HL-60 (cell line): ENCODE measurements at regions not wholly inside any gene's neighbourhood (a gene's known extent, or its start where the extent isn't known, plus 50 kb on each side); places are given as distances from the start of the nearest gene placed in this dataset.

Experiments used
- DNase-seq, 2 experiments: peaks; one replicate each; pipeline ENCODE4 v3.0.0-alpha.2; 2010 to 2020; ENCODE audit warnings: low read depth in 1 of 2, low spot score in 1 of 2
- H3K27ac ChIP-seq: fragments of 250-450 bp; sonication (Bioruptor Pico); replicated peaks from 2 replicates; pipeline ENCODE4 v1.5.1; 2020; ENCODE audit warnings: mild to moderate bottlenecking, moderate library complexity
- H3K27me3 ChIP-seq: fragments of 250-450 bp; sonication (Bioruptor Pico); 2 replicates; pipeline ENCODE4 v1.5.1; 2021; ENCODE audit warnings: mild to moderate bottlenecking, moderate library complexity; ENCODE audit not compliant: insufficient read depth, poor library complexity, severe bottlenecking
- H3K4me3 ChIP-seq: replicated peaks from 2 replicates; pipeline ENCODE4 v1.5.1; 2011; ENCODE audit warnings: mild to moderate bottlenecking, control low read depth, low read length; ENCODE audit not compliant: insufficient read depth
- GABPA ChIP-seq: IDR thresholded peaks from 2 replicates; pipeline ENCODE4 v1.6.1; 2012; ENCODE audit warnings: low read depth
- POLR2AphosphoS5 ChIP-seq: IDR thresholded peaks from 2 replicates; pipeline ENCODE4 v1.6.1; 2012; ENCODE audit warnings: low read depth
- SPI1 ChIP-seq: IDR thresholded peaks from 2 replicates; pipeline ENCODE4 v1.6.1; 2012; ENCODE audit warnings: low read depth, mild to moderate bottlenecking, borderline replicate concordance
- TF ChIP-seq, protein P1 (sequence below): IDR thresholded peaks from 2 replicates; pipeline ENCODE4 v1.6.1; 2012; ENCODE audit warnings: low read depth; ENCODE audit not compliant: insufficient replicate concordance
- TF ChIP-seq, protein P2 (sequence below): IDR thresholded peaks from one replicate; pipeline ENCODE4 v1.5.1; 2011; ENCODE audit warnings: low read length, control low read depth, inconsistent platforms; ENCODE audit not compliant: insufficient read depth

DNA sequence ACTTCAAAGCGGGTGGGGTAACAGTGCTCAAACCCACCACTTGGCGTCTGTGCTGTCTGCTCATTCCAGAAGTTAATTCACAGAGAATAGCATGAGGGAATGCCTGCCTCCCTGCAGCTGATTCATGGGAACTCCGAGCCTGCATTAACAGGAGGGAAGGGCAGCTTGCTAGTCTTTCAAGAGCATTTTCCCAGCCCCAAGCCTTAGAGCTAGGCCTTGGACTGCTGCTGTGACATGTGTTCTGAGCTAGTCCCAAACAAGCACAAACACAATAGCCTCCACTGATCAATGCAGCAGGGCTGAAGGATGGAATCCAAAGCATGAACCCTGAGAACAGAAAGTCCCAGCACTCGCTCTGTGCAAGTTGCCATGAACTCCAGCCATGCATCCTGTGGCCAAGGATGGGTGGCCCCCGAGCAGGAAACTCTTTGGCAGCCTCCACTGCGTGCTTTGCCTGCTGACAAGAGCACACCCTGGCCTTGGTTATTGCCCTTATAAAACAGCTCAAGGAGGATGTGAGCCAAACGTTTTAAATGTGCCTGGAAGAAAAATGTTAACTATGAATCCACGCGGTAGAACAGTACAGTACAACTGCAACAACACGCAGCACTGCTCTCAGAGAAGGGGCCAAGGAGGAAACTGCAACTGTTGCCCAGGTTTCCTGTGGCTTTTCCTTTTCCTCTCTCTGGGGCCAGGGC, 653.1 kb upstream of the KLF4 start:
- peak in 1 of 2 experiments; percentile 7 for DNase-seq
- Histone ChIP-seq H3K27ac (no peak overlapping the region), H3K27me3 (no peaks in the 10 kb centered on the region), H3K4me3 (no peak overlapping the region)
- TF ChIP-seq, protein P1, sequence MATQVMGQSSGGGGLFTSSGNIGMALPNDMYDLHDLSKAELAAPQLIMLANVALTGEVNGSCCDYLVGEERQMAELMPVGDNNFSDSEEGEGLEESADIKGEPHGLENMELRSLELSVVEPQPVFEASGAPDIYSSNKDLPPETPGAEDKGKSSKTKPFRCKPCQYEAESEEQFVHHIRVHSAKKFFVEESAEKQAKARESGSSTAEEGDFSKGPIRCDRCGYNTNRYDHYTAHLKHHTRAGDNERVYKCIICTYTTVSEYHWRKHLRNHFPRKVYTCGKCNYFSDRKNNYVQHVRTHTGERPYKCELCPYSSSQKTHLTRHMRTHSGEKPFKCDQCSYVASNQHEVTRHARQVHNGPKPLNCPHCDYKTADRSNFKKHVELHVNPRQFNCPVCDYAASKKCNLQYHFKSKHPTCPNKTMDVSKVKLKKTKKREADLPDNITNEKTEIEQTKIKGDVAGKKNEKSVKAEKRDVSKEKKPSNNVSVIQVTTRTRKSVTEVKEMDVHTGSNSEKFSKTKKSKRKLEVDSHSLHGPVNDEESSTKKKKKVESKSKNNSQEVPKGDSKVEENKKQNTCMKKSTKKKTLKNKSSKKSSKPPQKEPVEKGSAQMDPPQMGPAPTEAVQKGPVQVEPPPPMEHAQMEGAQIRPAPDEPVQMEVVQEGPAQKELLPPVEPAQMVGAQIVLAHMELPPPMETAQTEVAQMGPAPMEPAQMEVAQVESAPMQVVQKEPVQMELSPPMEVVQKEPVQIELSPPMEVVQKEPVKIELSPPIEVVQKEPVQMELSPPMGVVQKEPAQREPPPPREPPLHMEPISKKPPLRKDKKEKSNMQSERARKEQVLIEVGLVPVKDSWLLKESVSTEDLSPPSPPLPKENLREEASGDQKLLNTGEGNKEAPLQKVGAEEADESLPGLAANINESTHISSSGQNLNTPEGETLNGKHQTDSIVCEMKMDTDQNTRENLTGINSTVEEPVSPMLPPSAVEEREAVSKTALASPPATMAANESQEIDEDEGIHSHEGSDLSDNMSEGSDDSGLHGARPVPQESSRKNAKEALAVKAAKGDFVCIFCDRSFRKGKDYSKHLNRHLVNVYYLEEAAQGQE: no peak
- TF ChIP-seq SPI1 (no peak), GABPA (no peak), POLR2AphosphoS5 (no peak)
- TF ChIP-seq, protein P2, sequence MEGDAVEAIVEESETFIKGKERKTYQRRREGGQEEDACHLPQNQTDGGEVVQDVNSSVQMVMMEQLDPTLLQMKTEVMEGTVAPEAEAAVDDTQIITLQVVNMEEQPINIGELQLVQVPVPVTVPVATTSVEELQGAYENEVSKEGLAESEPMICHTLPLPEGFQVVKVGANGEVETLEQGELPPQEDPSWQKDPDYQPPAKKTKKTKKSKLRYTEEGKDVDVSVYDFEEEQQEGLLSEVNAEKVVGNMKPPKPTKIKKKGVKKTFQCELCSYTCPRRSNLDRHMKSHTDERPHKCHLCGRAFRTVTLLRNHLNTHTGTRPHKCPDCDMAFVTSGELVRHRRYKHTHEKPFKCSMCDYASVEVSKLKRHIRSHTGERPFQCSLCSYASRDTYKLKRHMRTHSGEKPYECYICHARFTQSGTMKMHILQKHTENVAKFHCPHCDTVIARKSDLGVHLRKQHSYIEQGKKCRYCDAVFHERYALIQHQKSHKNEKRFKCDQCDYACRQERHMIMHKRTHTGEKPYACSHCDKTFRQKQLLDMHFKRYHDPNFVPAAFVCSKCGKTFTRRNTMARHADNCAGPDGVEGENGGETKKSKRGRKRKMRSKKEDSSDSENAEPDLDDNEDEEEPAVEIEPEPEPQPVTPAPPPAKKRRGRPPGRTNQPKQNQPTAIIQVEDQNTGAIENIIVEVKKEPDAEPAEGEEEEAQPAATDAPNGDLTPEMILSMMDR: no peak

DNA sequence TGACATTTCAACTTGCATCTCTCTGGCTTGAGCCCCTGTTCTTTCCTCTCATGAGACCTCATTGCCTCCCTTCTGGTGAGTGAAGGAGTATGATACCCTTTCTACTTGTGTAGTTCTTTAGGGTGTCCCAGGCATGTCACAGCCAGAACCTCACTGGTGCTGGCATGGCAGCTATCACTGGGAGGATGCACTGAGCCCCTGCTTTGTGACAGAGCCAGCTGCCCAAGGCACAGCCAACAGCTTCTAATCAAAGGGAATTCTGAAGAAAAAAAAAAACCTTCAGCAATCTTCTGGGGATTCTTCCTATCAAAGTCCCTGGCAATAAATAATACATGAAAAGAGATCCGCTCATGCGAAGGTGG, 652.6 kb upstream of the KLF4 start:
- H3K27me3 ChIP-seq: no peaks in the 10 kb centered on the region
- DNase-seq: no peak
- TF ChIP-seq, protein P1: no peak
- no peak for TF ChIP-seq GABPA
- TF ChIP-seq SPI1: no peak
- no peak for TF ChIP-seq POLR2AphosphoS5
- TF ChIP-seq, protein P2: no peak
- H3K27ac ChIP-seq: no peak overlapping the region
- no peak overlapping the region for H3K4me3 ChIP-seq

DNA sequence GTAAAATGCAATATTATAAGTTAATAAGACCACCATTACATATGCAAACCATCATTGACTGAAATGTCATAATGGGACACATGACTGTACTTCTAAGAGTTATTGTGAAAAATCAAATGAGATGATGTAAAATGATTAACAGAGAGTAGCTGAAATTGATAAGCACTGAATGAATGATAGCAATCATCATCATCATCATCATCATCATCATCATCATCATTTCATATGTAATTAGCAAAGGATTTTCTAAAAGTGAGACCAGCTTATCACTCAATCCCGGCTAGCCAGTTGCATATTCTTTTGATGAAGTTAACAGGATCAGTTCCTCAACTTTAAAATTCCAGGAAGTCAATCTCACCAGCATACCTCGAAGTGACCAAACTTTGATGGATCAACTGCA, 650.3 kb upstream of the KLF4 start:
- no peak for DNase-seq

More for the DNA sequence above, 650.3 kb upstream of the KLF4 start:
- TF ChIP-seq GABPA (no peak), POLR2AphosphoS5 (no peak), SPI1 (no peak)
- TF ChIP-seq, protein P2: no peak
- TF ChIP-seq, protein P1: no peak
- Histone ChIP-seq H3K4me3 (no peak overlapping the region), H3K27ac (no peak overlapping the region), H3K27me3 (no peaks in the 10 kb centered on the region)
